HG02571 (cell line): ENCODE measurements at regions not wholly inside any gene's neighbourhood (a gene's known extent, or its start where the extent isn't known, plus 50 kb on each side); places are given as distances from the start of the nearest gene placed in this dataset.
"Not testable (repeated sequence)": the region's sequence is repeated elsewhere in the genome, so short reads cannot be mapped to it uniquely, and the experiment has no call there.

Source experiments
- ATAC-seq: cut with Tn5 transposase; IDR thresholded peaks from one replicate; pipeline ENCODE4 v1.9.1; 2021; ENCODE audit warnings: mild to moderate bottlenecking, moderate library complexity; ENCODE audit not compliant: unreplicated experiment

DNA sequence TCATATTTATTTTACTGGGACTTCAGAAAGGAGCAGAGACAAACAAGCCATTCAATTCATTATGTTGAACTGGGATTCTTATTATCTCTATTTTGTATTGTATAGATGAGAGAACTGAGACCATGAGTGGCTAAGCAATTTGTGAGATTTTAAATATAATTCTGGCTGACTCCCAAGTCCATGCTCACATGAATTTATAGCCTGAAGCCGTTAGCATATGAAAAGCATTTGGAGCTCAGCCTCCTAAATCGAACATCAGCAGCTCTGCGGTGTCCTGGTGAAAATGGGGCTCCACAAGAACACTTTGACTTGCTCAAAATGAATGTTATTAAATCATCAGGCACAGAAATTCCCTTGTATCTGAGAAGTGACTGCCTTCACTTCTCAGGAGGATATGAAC is 96.8 kb upstream of the DPT start:
- no peak for ATAC-seq

DNA sequence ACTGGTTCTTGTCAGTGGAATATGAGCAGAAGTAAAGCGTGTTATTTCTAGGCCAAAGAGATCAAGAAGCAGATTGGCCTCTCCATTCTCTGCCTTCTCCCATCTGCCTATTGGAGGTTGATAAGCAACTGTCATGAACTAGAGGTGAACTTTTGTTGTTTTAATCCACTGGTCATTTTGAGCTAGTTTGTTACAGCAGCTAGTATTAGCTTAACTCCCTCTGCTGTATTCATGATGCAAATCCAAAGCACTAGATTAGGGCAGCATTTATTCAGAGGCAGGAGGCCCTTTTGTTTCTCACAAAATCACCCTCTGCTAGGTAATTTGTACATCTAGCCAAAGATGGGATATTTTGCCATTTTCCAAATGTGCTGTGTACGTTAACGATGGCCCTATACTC is 97.3 kb upstream of the DPT start:
- ATAC-seq = no peak

DNA sequence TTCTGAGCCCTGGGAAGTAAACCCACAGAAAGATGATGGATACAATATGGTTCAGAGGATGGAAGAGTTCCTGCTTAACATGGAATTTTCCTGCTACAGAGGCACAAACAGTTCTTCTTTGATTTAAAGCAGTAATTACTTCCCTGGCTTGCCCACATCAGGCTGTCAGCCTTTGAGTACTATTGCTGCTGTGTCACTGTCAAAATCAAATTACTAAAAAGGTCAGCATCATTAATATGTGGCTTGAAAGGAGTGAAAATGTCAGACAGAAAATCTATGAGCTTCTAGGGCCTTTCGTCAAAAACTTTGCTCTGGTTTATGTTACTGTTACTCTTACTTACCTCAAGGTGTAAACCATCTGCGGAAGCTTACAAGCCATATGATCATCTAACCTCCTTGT is 98.6 kb upstream of the DPT start:
- no peak for ATAC-seq

DNA sequence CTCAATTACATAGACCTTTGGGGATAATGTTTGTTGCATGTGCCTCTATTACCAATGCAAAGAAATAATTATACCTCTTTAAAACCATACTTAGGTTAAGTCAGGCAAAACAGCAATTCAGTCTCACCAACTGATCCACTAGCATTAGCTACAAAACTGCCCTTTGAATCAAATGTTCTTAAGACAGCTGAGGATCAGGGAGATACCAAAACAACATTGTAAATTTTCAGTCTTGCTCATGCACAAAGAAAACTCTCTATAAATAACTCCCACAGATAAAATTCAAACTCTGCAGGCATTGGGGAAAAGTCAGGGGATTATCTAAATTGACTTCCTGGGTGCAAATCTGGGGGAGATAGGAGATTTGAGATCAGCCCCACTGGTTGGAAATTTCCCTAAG is 100.9 kb upstream of the DPT start:
- ATAC-seq = no peak

DNA sequence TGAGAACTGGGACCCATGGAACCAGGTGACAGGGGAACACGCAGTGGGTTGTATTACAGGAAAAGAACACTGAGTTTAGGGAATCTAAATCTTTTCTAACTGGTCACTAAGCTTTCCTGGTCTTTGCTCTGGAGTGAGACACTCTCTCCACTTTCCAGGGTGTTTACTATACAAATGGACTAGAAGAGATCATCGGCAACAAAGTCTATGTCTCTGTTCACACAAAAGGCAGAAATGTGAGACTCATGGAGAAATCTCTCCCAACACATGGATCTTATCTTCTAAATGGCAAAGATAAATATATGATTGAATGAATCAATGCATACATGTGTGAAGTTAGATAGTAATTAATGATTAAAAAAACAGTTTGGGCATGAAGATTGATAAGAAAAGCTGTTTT is 101.6 kb upstream of the DPT start:
- ATAC-seq = no peak

DNA sequence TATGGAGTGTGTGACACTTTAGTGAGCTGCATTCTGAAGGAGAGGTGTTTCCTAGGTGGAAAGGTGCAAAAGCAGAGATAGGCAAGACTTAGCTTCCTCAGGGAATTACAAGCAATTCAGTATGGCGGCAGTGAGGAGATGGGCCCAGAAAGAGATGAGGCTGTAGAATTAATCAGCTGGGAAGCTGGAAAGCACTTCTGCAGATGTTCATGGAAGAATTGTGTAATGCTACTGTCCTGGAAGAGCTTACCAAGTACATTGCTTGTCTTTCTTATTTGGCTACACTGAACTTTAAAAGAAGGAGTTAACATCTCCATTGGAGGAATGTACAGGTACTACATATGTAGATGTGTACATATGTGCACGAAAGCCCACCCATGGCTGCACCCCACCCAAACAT is 103.7 kb upstream of the DPT start:
- ATAC-seq = no peak

DNA sequence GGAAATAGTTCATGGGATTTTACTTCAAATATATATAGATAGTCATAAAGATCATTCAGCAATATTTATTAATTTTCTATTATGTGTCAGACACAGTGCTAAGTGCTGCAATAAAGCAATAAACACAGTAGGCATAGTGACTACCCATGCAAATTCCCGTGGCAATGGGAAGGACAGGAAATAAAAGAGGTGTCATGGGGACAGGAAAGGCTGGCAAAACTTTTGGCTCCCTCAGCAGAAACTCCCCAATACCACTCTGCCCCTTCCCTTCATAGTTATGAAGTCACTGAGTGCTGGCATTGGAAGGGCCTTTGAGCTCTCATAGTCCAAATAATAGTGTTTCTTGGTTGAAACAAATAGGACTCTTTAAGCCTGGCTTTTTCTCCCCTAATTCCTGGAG is 104.4 kb upstream of the DPT start:
- ATAC-seq = no peak

DNA sequence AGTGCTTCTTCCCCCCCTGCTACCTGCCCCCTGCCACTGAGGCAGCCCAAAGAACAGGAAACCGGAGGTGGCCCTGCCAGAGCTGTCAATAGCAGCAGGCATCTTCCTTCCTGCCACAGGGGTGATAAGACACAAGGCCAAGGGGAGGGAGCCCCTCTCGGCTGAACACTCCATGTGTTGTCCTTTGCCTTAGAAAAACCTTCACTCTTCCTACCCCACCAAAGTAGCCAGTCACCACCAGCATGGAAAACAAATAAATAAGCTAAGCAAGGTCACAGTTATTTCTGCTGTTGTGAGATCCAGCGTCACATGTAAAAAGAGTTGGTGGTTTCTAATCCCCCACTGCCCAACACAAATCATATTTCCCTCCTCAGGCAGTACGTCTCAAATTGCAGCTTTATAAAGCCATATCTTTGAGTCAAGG is 104.8 kb upstream of the DPT start:
- ATAC-seq = no peak

DNA sequence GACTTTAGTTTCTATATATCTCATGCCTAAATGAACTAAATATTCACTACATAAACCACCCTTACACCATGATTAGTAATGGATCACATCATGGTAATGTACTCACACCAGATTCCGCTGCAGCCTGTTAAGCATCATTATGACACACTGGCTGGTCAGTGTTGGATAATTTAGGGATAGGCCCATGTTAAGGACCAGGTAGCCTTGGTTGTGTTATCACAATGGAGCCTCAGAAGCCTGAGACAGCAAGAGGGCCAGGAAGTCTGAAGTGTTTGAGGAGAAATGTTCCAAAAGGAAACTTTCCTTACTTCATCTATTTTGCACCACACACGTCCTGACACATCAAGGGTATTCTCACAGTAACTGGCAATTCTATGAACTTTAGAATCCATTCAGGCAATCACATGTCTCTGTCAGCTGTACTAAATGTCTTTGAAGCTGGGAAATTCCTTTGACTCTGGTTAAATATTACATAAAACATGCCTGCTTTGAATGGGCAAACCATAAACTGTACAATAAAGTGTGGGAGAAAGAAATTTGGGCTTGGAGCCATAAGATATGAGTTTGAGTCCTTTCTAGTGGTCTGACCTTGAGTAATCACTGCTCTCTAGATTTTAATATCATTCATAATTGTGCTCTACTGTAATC is 105.3 kb upstream of the DPT start:
- ATAC-seq = no peak

DNA sequence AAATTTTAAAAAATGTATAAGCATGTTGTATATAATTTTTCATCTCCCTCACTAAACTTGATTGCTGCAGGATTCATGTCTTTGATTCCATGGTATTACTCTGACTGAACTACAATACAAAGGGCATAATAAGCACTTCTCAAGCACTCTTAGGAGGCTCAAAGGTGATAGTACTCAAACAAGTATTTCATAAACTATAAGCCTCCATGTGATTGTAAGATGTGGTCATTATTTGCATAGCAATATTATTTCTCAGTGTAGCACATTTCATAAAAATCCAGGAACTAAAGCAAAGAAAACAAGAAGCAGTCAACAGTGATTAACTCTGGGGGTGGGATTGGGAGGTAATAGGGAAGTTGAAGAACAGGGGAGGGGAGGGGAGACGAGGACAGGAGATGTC is 106.2 kb upstream of the DPT start:
- no peak for ATAC-seq

DNA sequence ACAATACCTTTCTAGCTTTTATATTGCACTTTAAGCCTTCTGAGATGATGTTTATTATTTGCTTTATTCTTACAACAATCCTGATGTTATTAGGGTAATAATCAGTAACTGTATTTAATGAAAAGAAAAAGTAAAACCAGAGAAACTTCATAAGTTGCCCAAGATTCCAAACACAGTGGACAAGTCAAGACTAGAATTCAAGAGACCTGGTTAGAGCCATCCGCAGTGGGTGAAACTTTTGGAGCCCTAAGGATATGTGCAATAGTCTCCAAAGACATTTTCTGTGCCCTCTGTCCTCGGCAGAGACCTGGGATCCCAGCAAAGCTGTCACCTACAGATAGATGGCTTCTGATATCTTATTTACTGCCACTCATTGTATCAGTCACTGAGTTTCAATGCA is 106.8 kb upstream of the DPT start:
- ATAC-seq = no peak

DNA sequence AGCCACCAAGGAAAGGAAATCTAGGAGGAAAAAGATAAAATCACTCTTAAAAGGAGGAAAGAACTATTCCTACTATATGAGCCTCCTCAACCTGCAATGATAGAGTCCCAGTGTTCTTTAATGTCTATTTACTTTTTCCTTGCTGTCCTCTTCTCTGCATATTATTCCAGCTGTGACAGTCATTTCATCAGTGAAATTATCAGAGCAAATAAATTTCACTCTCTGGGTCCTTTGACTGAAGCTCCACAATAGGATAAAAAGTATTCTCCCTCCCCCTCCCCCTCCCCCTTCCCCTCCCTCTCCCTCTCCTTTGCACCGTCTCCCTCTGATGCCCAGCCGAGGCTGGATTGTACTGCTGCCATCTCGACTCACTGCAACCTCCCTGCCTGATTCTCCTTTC is 107.5 kb upstream of the DPT start:
- ATAC-seq = no peak

DNA sequence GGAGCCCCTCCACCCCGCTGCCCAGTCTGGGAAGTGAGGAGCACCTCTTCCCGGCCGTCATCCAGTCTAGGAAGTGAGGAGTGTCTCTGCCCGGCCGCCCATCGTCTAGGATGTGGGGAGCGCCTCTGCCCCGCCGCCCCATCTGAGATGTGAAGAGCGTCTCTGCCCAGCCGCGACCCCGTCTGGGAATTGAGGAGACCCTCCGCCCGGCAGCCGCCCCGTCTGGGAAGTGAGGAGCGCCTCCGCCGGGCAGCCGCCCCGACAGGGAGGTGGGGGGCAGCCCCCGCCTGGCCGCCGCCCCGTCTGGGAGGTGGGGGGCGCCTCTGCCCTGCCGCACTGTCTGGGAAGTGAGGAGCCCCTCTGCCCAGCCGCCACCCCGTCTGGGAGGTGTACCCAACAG is 108.2 kb upstream of the DPT start:
- ATAC-seq = not testable (repeated sequence)

DNA sequence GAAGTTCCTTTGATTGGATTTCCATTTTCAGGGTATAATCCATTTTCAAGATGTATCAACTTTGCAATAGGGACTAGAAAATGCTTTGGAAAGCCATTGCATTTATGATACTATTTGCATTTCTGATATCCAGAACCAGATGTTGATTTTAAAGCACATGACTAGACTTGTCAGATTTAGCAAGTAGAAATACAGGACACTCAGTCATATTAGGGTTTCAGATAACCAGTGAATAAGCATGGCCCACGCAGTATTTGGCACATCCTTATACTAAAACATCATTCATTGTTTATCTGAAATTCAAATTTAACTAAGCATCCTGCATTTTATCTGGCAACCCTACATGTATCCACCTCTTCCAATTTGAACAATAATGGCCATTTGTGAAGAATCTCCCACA is 113.3 kb upstream of the DPT start:
- no peak for ATAC-seq

DNA sequence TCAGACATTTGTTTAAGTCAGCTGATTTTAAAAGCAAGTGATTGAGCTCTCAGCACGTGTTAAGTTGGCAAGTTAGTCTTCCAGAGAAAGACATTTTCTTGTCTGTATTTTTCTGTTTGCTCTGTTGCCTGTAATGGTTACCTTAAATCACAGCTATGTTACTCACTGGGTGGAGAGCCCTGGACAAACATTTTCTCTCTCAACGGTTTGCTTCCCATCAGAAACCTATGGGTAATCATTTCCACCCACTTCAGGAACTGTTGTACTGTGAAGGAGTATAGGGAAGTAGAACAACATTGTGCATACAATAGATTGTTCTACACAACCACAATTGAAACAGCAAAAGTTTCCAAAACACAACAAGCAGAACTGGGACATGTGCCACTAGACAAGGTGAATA is 113.9 kb upstream of the DPT start:
- no peak for ATAC-seq

DNA sequence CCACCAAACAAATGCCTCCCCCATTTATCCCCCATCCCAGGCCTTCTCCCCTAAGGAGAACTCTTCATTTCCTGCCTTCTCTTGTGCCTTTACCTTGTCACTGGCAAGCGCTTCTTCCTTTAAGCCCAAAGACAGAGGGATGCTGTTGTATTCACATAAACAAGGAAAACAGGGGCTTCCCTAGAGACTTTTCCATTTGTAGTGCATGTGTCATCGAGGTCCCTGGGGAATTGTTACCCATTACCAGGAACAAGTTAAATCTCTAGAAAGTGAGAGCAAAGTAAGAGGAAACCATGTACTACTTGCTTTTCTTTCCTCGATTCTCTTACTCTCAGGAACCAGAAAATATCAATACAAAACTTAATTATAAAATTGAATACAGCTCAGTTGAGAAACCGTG is 114.4 kb upstream of the DPT start:
- no peak for ATAC-seq

DNA sequence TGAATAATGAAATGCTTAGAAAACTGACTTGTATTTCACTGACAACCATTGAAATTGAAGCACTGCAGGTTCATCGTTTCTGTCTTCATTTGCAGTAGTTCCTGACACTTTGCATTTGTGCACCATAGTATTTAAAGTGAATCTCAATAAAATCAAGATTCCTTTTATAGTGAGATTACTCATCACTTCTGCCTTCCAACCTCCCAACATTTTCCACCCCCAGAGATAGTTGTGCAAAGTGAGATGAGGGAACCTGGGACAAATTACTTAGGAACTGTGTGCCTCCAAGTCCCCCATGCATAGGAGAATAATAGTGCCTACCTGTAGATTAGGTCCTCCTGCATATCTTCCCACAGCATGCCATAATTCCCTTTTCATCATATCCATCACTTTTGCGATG is 114.9 kb upstream of the DPT start:
- no peak for ATAC-seq

DNA sequence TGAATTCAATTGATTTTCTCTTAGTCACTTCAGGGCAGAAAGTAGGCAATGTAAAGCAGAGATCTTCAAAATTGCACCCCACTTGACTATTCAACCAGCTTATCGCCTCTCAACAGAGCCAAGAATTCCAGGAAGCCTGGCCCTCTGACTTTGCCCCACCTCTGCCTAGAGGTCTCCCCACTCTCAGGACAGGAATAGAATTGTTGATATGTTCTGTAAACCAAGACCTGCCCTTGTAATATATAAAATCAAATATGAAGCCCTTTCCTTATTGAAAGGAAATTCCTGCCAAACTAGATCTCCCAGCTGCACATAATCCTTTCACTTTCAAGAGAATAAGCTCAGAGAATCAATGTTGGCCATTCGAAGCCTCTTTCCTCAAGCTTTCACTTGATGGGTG is 116.1 kb upstream of the DPT start:
- ATAC-seq = no peak

DNA sequence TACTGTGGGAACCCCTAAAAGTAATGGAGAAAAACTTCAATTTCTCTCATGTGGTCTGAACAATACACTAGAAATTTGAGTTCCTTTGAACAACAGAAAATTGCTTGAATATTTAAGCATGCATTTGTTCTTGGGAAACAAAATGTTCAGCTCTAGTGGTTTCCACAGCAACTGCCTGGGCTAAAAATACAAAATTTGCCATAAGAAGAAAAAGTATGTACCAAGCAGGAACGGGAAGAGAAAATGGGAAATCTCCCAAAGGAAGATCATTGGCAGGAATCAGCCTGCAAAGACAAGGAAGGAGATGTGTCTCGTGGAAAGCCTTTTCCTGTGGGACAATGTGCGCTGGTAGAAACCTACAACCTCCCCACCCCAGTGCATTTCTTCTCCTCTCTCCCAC is 119.0 kb upstream of the DPT start:
- no peak for ATAC-seq

DNA sequence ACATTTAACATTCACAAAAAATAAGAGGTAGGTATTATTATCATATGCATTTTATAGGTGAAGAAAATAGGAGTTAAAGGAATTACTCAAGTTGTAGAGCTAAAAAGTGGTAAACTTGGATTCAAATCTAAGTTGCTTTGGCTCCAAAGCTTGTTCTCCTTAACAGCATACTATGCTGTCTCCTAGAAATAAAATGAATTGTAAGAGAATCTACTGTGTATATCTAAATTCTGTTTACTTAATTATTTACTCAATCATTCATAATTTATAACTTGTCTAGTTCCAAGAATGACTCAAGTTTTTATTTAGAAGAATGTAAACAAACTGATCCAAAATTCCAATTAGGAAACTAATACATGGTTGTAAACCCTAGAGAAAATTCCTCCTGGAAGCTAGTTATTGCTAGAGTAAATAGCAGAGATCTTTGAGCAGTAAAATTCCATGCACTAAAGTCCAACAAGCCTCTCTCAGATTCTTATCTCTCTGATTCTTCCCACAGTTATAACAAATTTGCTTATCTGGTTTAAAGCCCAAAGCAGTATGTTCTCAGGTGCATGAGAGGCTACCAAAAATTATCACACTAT is 132.5 kb upstream of the DPT start:
- ATAC-seq = no peak

DNA sequence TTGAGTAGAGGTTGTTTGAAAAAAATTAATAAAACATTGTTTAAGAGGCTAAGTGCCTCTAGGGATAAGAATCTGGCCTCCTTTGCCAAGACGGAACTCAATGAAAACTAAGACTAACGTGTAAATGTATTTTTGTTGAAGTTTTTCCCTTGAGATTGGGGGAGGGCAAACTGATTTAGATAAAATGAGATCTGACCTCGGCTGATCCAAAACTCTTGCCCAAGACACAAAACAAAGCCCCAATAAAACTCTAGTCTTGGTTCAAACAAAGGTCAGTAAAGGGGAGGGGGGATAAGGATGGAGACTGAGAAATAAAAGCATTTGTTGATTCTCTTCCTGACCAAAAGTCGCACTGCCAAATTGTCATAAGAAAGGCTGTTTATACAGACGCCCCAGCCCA is 134.8 kb upstream of the DPT start:
- no peak for ATAC-seq

DNA sequence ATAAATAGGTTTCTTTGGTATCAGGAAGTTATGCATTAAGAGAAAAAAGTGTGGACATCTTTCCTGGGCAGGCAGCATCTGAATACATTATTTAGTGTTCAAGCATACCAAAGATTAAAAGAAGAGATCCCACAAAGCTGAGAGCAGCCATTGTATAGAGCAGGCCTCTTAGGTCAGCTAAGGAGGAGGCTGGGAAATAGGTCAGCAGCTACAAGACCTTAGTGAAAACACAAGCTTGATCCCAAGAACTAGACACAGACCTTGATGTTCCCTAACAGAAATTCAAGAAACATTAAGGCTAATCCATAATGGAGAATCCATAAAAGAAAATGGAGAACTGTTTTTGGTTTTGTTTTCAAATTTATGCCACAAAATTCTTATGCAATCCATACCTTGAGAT is 135.3 kb upstream of the DPT start:
- no peak for ATAC-seq

DNA sequence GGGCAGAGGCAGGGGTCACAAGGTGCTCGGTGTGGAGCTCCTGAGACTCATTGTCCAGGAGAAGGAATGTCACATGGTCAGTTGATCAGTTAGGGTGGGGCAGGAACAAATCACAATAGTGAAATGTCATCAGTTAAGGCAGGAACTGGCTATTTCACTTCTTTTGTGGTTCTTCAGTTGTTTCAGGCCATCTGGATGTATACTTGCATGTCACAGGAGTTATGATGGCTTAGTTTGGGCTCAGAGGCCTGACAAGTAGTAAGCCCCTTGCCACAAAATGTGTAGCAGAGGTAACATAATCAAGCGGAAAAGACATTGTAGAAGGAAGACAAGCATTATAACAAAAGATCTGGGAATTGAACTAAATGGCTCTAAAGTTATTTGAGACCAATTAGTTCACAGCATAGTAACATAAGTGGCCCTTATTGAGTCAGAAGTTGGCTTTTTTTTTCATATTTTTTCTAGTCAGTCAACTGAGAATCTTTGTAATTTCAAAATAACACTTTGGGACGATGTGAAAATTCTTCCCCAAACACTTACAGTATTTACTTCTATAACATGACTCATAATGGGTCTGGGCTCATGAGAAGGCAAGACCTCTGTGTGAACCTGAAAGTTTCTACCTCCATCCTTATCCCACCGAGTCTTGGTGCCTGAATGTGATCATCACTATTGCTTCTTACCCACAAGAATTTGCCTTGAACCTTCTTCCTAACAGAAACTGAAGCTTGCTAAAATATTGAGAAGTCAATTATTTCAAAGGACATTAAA is 137.0 kb upstream of the DPT start:
- no peak for ATAC-seq
